ENCODE measurements at regions not wholly inside any gene's neighbourhood (a gene's known extent, or its start where the extent isn't known, plus 50 kb on each side); places are given as distances from the start of the nearest gene placed in this dataset.

DNA sequence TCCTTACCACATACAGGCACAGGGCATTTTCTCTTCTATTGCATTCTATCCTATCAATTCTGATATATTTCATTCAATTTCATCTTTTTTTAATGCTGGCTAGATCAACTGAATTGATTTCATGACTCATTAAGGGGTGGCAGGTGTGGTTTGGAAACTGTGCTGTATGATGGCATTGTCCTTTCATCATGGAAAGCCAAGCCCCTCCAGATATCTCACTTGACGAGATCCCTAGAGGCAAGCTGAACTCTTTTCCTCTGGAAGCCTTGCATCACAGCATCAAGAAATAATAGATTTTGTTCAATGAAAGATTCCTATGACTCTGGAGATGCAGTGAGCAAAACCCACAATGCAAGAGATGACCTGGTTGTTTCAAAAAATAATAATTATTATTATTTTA, 401.2 kb downstream of the PREX1 start:
- peaks cover 9 to 25% (median 22%) of the 10 kb centered on the region in 11 experiments; a peak in 21 of 22 replicates for H3K9me3 ChIP-seq (replicated peaks in 1 of 11)
- no peaks in the 10 kb centered on the region for H4K20me1 ChIP-seq
- peaks cover 0 to 51% (median 27%) of the 10 kb centered on the region in 10 experiments; a peak in 15 of 20 replicates for H3K4me1 ChIP-seq
- H3K9ac ChIP-seq, result no peak overlapping the region
- no peak overlapping the region for H3K27ac ChIP-seq
- H3K4me2 ChIP-seq, result peak overlapping the region in 9 of 11 experiments; percentile 5 to 74 (median 60); a peak in 14 of 22 replicates
- H3K36me3 ChIP-seq, result no peaks in the 10 kb centered on the region
- no peak for TF ChIP-seq Cebpa-rat (IDR thresholded peaks at IDR 0.05)
- no peak overlapping the region for H3K4me3 ChIP-seq
- no peaks in the 10 kb centered on the region for H3K27me3 ChIP-seq

DNA sequence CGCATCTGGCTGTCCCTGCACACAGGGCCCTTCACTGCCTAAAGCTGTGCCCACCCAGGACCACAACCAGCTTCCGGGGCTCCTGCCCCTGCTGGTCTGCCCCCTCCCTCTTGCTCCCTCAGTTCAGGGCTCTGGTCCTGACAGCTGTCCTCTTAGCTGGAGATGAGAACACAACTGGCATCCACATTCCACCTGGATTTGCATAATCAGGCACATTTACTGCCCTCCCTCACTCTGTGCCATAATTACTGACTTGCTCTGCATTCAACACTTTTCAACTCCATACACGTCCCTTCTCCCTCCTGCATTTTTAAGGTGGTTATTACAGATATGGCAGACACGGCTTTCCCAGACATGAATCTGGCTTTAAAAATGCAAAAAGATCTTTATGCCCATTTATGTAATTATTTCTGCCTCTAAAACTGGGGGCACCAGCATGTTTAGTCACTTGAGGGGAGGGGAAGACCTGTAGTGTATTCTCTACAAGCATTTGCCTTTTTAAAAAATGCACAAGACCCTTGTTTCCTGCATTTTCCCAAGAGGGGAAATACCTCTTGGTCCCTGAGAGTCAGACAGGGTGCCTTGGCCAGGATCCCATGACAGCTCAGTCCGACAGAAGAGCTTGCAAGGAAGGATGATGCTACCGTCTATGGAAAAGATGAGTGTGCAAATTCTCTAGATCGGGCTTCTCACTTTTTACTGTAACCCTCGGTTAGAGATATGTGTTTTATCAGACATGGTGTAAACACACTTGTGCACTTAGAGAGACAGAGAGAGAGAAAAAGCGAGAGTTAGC, 401.8 kb downstream of the PREX1 start:
- Histone ChIP-seq H3K4me2 (peak overlapping the region in 9 of 11 experiments; percentile 5 to 74 (median 60); a peak in 15 of 22 replicates), H4K20me1 (no peaks in the 10 kb centered on the region), H3K4me3 (no peak overlapping the region), H3K27ac (no peak overlapping the region), H3K9ac (no peak overlapping the region), H3K36me3 (no peaks in the 10 kb centered on the region), H3K4me1 (peaks cover 0 to 52% (median 32%) of the 10 kb centered on the region in 10 experiments; a peak in 15 of 20 replicates), H3K27me3 (no peaks in the 10 kb centered on the region), H3K9me3 (replicated peaks in 1 of 11) (peaks cover 5 to 20% (median 17%) of the 10 kb centered on the region in 11 experiments; a peak in 17 of 22 replicates)
- TF ChIP-seq Cebpa-rat (IDR thresholded peaks at IDR 0.05), result no peak

DNA sequence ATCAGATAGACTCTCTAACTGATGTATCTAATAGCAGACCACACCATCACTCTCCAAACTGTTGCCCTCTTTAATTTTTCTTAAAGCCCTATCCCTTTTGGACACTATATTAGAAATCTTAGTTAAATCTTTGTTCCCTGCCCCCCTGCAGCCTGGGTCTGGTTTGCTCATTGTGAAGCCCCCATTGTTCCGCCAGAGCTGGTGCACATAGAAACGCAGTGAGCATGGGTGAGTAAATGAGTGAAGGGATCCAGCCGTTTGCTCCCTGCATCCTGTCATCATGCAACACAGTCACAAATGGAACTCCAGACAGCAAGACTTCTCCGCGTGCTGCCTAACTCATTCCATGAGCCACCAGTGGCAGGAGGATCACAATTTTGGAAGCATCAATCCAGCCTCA, 402.5 kb downstream of the PREX1 start:
- Histone ChIP-seq H3K27me3 (no peaks in the 10 kb centered on the region), H3K4me3 (no peak overlapping the region), H3K36me3 (no peaks in the 10 kb centered on the region), H3K27ac (no peak overlapping the region), H3K4me1 (peaks cover 0 to 50% (median 32%) of the 10 kb centered on the region in 10 experiments; a peak in 15 of 20 replicates), H3K4me2 (peak overlapping the region in 8 of 11 experiments; percentile 26 to 74 (median 64); a peak in 11 of 22 replicates), H3K9me3 (replicated peaks in 1 of 11) (peaks cover 0 to 13% (median 11%) of the 10 kb centered on the region in 11 experiments; a peak in 13 of 22 replicates), H3K9ac (no peak overlapping the region), H4K20me1 (no peaks in the 10 kb centered on the region)
- TF ChIP-seq Cebpa-rat (IDR thresholded peaks at IDR 0.05), result no peak

DNA sequence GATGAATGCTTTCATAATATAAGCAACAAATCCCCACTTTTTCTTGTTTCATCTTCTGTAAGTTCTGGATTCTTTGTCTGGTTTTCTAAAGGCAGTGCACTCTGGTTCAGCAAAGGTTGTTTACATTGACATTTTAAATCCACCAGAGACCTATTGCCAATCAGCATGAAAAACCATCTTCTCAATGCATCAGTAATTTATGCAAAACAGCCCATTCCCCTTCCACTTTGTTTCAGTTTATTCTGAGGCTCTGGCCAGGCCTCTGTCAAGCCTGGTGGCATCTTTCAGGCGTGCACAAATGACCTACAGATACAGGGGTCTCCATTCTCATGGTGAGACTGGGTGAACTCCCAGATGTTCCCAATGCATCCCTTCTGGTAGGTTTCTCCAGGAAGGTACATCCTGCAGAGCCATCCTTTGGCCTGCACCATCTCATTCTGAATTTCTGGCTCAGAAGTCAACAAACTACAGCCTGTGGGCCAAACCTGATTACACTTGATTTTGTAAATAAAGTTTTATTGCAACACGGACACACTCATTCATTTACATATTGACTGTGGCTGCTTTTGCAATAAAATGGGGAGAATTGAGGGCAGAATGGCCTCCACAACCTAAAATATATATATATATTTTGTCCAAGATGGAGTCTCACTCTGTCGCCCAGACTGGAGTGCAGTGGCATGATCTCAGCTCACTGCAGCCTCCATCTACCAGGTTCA, 405.4 kb downstream of the PREX1 start:
- peaks cover 0 to 55% (median 34%) of the 10 kb centered on the region in 10 experiments; a peak in 15 of 20 replicates for H3K4me1 ChIP-seq
- no peaks in the 10 kb centered on the region for H3K9me3 ChIP-seq (replicated peaks in 1 of 11)
- no peak for TF ChIP-seq Cebpa-rat (IDR thresholded peaks at IDR 0.05)
- H3K4me3 ChIP-seq, result no peak overlapping the region
- H3K4me2 ChIP-seq, result peak overlapping the region in 7 of 11 experiments; percentile 4 to 55 (median 40); a peak in 10 of 22 replicates
- no peak overlapping the region for H3K27ac ChIP-seq
- no peak overlapping the region for H3K9ac ChIP-seq
- no peaks in the 10 kb centered on the region for H3K27me3 ChIP-seq
- no peaks in the 10 kb centered on the region for H4K20me1 ChIP-seq
- H3K36me3 ChIP-seq, result no peaks in the 10 kb centered on the region

DNA sequence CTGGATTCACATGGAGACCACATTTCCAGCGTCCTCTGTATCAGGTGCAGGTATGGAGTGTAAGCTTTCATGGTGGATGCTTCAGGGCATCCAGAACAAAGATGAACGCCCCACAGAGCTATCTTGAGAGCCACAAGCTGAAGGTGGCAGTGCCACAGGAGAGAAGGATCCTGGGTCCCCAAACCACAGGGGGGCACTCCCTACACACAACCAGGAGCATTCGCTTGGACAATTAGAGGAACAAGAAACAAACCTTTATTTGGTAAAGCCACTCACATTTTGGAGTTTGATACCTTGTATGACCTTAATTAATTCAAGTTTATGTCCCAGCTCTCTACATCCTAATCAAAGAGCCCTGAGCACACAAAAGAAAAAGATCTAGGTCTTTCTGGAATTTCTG, 406.3 kb downstream of the PREX1 start:
- H4K20me1 ChIP-seq, result no peaks in the 10 kb centered on the region
- peaks cover 0 to 48% (median 29%) of the 10 kb centered on the region in 10 experiments; a peak in 15 of 20 replicates for H3K4me1 ChIP-seq
- no peaks in the 10 kb centered on the region for H3K36me3 ChIP-seq
- H3K27ac ChIP-seq, result no peak overlapping the region
- no peak overlapping the region for H3K4me3 ChIP-seq
- no peaks in the 10 kb centered on the region for H3K27me3 ChIP-seq
- no peaks in the 10 kb centered on the region for H3K9me3 ChIP-seq (replicated peaks in 1 of 11)
- H3K4me2 ChIP-seq, result peak overlapping the region in 5 of 11 experiments; percentile 4 to 55 (median 45); a peak in 7 of 22 replicates
- no peak for TF ChIP-seq Cebpa-rat (IDR thresholded peaks at IDR 0.05)
- no peak overlapping the region for H3K9ac ChIP-seq

DNA sequence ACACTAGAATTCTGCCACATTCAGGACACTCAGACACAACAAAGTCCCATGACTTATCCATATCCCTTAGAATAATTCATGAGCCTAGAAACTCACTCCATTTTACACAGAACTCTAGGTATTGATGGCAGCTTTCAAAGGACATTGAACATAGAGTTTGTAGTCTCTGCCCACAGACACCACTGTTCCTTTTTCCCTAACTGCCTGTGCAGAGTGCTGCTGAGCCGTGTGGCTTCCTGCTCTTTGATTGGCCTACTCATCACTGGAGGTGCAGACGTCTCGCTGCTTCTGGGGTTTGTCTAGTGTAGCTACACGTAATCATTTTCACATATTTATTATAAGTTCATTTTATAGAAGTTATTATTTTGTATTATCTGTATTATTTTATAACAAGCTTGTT, 407.6 kb downstream of the PREX1 start:
- no peak overlapping the region for H3K4me3 ChIP-seq
- H3K36me3 ChIP-seq, result no peaks in the 10 kb centered on the region
- H3K9ac ChIP-seq, result no peak overlapping the region
- H3K4me1 ChIP-seq, result peaks cover 0 to 35% (median 17%) of the 10 kb centered on the region in 10 experiments; a peak in 13 of 20 replicates
- no peaks in the 10 kb centered on the region for H3K27me3 ChIP-seq
- H3K9me3 ChIP-seq (replicated peaks in 1 of 11), result no peaks in the 10 kb centered on the region
- H4K20me1 ChIP-seq, result no peaks in the 10 kb centered on the region
- no peak overlapping the region for H3K27ac ChIP-seq
- H3K4me2 ChIP-seq, result 0 out of 22 replicates have a peak overlapping the region, but pooled peaks of 1 of the 11 experiments have one; percentile 7
- no peak for TF ChIP-seq Cebpa-rat (IDR thresholded peaks at IDR 0.05)

DNA sequence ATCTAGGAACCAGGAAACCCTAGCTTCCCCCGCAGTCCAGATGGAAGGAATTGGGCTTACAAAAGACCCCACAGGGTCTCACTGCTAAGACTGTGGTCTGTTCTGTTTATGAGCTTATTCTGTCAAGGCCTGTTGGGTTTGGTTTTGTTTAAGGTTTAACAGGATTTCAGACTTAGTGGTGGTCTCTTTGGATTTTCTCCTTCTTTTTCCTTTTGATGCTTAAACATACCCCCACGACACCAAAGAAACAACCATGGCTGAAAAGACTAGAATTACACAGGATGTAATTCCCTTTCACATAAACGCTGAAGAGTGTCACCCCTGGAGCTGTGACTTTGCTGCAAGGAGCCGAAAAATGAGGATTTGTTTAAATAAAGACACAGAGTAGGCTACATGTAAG, 408.6 kb downstream of the PREX1 start:
- Histone ChIP-seq H3K27ac (no peak overlapping the region), H3K27me3 (no peaks in the 10 kb centered on the region), H3K4me2 (no peak overlapping the region), H3K4me3 (no peak overlapping the region), H4K20me1 (no peaks in the 10 kb centered on the region), H3K36me3 (no peaks in the 10 kb centered on the region), H3K9ac (no peak overlapping the region), H3K4me1 (peaks cover 0 to 42% (median 20%) of the 10 kb centered on the region in 10 experiments; a peak in 13 of 20 replicates), H3K9me3 (replicated peaks in 1 of 11) (no peaks in the 10 kb centered on the region)
- TF ChIP-seq Cebpa-rat (IDR thresholded peaks at IDR 0.05), result no peak

DNA sequence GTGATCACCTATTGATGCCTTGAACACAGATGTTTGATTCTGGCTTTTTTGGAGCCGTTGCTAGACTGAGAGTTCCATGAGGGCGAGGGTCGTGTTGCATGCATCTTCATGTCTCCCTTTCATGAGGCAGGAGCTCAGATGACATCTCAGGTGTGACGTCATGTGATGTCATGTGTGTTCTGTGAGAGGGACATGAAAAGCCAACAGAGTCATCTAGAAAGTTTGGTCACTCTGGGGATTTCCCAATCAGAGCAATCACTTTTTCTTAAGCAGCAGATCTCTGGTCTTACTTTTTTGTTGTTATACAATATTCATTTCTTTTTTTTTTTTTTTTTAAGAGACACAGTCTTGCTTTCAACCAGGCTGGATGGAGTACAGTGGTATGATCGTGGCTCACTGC, 411.8 kb downstream of the PREX1 start:
- H3K27me3 ChIP-seq, result no peaks in the 10 kb centered on the region
- peaks cover 0 to 38% (median 12%) of the 10 kb centered on the region in 10 experiments; a peak in 10 of 20 replicates for H3K4me1 ChIP-seq
- no peak overlapping the region for H3K9ac ChIP-seq
- no peaks in the 10 kb centered on the region for H4K20me1 ChIP-seq
- H3K9me3 ChIP-seq (replicated peaks in 1 of 11), result no peaks in the 10 kb centered on the region
- no peak overlapping the region for H3K4me2 ChIP-seq
- no peak overlapping the region for H3K27ac ChIP-seq
- no peak for TF ChIP-seq Cebpa-rat (IDR thresholded peaks at IDR 0.05)
- no peak overlapping the region for H3K4me3 ChIP-seq
- no peaks in the 10 kb centered on the region for H3K36me3 ChIP-seq

DNA sequence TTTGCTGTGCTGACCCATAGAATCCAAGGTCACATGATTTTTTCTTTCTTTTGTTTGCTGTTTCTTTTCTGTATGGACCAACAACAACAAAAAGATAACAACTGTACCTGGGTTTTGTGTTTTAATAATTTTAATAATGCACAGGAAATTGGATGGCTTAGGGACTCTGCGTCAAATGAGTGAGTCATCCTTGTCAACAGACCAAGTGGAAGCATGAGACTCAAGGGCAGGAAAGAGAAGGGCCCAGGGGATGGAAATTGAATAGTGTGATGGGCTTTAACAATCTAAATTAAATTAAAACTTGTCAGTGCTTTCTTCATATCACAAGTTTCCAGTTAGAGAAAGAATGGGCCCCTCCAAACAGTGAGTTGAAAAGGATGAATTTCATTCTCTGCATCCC, 413.0 kb downstream of the PREX1 start:
- H3K9me3 ChIP-seq (replicated peaks in 1 of 11), result no peaks in the 10 kb centered on the region
- peak overlapping the region in 3 of 11 experiments; percentile 1 to 28 (median 17); a peak in 3 of 22 replicates for H3K4me2 ChIP-seq
- no peak for TF ChIP-seq Cebpa-rat (IDR thresholded peaks at IDR 0.05)
- peaks cover 0 to 30% (median 10%) of the 10 kb centered on the region in 10 experiments; a peak in 10 of 20 replicates for H3K4me1 ChIP-seq
- H3K27ac ChIP-seq, result no peak overlapping the region
- no peaks in the 10 kb centered on the region for H3K36me3 ChIP-seq
- no peak overlapping the region for H3K4me3 ChIP-seq
- H4K20me1 ChIP-seq, result no peaks in the 10 kb centered on the region
- H3K9ac ChIP-seq, result no peak overlapping the region
- H3K27me3 ChIP-seq, result no peaks in the 10 kb centered on the region

Measured in BLaER1 treated with 17β-estradiol and CSF1 and Interleukin-3, amounts not matched to agents 10 nM and 100 nM (cell line).